Posterior cingulate gyrus (tissue), 11 donors: ENCODE measurements at regions not wholly inside any gene's neighbourhood (a gene's known extent, or its start where the extent isn't known, plus 50 kb on each side); places are given as distances from the start of the nearest gene placed in this dataset.

ENCODE experiments used
- DNase-seq, 10 donors: peaks; one replicate each; pipeline versions ENCODE4 v3.0.0 to v3.0.0-alpha.2; 2020 to 2021; ENCODE audit warnings: mixed read lengths in 3 of 10
- intact Hi-C: fragments of 100-400 bp; cut with DNase I; formaldehyde crosslinking; loops from one replicate; pipeline ENCODE4 v1.15.1; 2023

DNA sequence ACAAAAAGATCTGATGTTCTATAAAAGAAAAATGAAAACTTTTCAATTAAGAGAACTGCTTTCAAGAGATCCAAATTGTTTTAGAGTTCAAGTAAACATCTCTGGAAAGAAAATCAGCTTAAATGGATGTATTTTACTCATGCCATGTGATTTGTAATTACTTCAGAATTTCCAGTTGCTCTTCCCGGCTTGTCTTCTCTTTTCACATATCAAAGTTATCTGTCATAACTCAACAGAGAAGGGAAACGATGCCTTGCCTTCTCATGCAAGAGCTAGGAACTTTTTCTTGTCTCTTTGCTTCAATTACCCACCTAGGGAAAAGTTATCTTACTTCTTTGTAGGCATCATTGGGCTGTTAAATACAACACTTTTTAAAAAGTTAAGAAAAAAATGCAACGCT is 255.2 kb upstream of the POU2AF2 start:
- DNase-seq, result no peak
- intact Hi-C loops, result no loop called here

DNA sequence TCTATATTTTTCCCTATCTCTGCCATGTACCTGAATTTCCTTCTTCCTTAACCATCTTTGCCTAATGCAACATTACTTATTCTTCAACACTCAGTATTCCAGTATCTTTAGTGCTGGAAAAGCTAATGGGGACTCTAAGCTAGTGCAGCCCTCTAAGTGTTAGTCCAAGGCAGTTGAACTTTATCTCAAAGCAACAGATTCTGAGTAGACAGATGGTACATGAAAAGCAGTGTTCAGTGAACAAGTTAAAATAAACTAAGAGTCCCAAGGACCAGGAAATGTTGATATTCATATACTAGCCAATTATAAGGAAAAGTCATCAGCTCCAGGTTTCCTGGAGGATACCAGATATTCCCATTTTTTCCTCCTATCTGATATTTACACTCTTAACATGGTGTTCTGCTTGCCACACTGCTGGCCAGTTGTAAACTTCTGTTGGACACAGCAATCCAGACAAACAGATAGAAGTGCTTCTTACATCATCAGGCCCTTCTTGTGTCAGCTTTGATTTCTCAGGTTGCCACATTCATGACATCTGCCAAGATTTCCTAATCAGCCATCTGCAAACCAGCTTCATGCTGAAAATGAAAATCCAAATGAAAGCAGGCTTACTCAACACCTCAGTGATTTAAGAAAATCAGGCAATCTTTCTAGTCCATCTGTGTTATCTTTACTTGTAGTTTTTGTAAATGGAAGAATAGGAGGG is 255.9 kb upstream of the POU2AF2 start:
- no peak for DNase-seq

DNA sequence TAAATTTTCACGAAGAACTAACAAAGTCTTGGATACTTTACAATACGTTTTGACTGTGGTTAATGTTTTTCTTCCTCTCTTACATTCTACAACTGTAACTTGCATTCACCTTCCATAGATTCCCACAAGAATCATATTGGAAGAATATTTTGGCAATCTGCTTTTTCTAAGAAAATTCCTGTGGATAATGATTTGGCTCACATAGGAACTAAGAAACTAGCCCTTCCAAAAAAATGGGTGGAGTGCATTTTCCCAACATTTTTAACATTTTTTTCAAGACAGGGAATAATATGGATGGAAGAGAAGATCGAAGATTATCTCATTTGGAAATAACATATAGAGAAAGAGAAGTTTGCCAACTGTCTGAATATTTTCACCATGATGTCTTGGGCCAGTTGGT is 256.9 kb upstream of the POU2AF2 start:
- intact Hi-C loops, result no loop called here
- DNase-seq, result no peak

More for the DNA sequence above, 255.9 kb upstream of the POU2AF2 start:
- intact Hi-C loops, result no loop called here

DNA sequence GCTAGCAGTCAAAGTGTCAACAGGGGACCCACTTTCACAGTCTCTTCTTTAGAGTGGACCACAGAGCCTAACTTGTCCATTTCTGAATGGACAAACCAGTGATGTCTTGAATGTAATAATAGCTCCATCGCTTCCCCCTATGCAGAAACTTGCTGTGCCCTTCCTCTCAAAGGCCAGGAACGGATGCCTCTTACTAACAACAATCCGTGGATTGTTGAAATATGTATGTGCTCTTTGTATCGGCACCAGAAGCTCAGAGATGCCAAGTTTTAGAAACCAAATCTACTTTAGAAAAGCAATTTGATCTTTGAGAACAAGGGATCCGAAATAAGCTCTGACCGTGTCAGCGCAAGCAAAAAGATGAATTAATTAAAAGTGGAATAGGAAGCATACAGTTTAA is 259.5 kb upstream of the POU2AF2 start:
- intact Hi-C loops, result no loop called here
- DNase-seq, result no peak

DNA sequence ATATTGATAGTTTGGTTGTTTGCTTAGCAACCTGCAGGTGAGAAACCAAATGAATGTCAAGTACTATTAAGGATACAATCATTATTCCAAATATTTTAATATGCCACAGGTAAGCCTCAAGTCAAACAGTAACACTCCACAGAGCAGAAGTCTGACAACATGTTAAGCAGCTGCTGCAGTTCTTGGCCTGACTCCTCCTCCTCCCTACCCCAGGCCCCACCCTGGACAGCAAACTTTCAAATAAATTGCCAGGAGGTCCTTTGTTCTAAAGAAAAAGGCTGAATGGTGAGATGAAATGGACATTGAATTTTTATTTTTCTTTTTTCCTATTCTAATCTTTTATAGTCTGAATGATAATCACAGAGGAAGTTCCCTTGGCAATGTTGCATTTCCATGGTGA is 260.0 kb upstream of the POU2AF2 start:
- intact Hi-C loops, result no loop called here
- no peak for DNase-seq

DNA sequence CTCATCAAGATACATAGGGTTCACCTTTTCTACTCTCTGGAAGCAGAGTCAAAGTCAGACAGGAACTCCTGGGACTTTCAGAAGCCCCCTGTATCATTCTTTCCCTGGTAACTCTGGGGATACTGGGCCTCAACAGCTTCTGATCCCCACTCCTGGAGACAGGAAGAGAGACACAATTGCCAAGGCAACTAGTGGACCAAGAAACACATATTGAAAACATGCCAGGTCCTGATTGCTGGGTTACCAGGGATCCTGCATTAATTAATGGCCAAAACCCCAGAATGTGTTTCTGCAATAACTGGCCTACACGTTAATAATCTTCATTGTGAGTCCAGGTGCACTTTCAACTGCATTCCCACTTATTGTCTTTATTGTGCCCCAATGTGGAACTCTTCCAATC is 260.8 kb upstream of the POU2AF2 start:
- no peak for DNase-seq
- intact Hi-C loops, result no loop called here

DNA sequence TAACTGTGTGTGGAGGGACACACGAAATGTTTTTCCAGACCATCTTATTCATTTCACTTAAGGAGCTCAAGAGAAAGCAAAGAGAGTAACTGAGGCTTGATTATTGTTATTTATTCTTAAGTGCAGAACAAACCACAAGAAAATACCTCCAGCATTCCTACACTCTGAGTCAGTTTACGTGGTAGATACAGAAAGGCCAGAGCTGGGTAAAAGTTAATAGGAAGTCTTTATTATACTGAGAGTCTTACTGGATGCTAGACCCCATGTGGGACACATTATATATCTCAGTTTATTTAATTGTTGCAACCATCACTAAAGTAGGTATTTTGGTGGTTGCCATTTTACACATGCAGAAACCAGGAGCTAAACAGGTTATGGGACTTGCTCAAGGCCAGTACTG is 261.4 kb upstream of the POU2AF2 start:
- intact Hi-C loops, result no loop called here
- DNase-seq, result no peak

DNA sequence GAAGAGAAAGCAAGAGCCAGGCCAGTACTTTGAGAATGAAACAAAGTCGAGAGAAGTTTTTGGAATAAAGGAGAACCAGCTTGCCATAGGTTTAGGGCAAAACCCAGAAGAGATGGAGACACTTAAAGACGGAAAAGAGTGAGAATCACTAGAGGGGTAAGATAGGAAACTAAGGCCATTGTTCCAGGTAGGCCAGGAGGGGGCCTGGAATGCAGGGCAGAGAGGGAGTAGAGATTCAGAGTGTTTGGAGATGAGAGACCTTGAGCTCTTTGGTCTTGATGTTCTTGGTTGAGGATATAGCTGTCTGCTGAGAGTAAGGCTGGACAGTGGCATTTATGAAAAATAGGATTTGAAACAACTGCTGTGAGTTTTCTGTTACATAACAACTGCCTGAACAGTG is 263.3 kb upstream of the POU2AF2 start:
- DNase-seq, result no peak
- intact Hi-C loops, result no loop called here

DNA sequence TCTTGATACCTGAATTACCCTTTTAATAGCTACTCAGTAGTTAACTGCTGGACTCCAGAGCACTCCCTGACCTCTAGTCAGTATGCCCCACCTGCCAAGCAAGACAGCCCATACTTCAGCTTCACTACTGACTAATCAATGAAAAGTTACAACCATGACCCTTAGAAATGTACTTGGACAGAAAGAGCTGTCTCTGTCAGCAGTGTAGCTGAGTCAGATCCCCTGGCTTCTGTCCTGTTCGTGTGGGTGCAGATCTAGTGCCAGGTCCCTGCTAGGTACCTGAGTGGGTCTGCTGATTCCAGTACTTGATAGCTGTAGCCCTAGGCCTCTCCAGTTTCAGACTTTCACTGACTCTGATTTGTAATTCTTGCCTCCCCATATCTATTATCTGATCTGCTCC is 265.8 kb upstream of the POU2AF2 start:
- intact Hi-C loops, result no loop called here
- no peak for DNase-seq

DNA sequence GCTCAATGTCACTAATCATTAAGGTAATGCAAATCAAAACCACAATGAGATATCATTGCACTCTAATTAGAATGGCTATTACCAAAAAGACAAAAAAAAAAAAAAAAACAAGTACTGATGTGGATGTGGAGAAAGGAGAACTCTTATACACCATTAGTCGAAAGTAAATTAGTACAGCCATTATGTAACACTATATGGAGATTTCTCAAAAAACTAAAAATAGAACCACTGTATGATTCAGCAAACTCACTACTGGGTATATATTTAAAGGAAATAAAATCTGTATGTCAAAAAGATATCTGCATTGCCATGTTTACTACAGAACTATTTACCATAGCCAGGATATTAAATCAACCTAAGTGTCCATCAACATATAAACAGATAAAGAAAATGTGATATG is 265.4 kb upstream of the ARHGAP20 start:
- intact Hi-C loops, result no loop called here
- DNase-seq, result no peak

DNA sequence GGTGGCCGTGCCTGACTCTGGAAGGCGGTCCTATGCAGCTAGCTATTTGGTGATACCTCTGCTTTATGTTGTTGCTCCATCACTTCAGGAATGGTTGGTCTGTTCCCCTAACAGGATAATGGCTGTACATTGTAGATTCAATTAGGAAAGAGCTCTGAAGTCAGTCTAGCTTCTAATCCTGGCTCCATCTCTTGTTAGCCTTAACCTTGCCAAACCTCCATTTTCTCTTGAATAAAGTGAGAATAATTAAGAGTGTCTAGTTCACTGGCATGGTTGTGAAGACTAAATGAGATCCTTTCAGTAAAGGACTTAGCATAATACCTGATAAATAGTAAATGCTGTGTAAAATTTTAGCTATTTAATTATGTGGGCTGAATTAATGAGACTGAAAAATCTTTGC is 262.5 kb upstream of the ARHGAP20 start:
- no peak for DNase-seq
- intact Hi-C loops, result no loop called here

DNA sequence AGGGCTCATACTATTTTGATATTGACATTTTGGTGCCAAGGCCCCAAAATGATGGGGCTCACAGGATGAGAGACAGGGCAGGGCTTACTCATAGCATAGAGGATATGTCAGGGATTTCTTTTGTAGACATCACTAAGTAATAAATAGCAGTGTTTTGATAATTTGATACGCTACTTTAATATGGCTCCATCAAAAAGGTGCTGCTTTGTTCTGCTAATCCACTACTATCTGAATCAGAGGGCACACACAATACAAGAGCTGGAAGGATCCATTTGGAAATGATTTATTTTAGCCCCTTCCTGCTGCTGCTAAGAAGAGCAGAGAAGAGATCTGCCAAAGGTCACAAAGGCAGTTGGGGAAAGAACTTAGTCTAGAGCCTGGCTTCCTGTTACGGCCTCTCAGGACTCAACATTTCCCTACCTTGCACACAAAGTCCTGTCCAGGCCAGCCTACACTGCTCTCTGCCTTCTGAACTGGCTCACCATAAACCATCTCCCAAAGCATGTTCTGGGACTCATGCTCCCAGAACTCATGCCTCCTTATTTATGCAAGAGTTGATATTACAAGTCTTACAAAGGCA is 261.3 kb upstream of the ARHGAP20 start:
- DNase-seq, result no peak
- intact Hi-C loops, result no loop called here

DNA sequence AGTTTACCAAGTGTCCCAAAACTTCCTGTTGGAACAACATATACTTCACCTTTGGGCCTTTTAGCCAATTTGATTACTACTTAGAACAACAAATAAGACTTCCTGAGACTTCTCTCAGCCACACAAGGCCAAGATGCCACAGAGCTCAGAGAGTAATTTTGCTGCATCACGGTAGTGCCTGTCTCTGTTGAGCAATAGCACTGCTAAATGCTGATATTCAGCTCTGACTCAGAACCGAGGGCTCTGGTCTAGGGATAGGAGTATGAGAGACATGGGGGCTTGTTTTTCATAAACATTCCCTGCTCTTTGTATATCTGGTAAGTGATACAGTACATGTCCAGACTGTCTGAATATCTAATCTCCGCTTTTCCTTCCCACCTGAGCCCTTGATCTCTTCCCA is 260.4 kb upstream of the ARHGAP20 start:
- intact Hi-C loops, result no loop called here
- no peak for DNase-seq

DNA sequence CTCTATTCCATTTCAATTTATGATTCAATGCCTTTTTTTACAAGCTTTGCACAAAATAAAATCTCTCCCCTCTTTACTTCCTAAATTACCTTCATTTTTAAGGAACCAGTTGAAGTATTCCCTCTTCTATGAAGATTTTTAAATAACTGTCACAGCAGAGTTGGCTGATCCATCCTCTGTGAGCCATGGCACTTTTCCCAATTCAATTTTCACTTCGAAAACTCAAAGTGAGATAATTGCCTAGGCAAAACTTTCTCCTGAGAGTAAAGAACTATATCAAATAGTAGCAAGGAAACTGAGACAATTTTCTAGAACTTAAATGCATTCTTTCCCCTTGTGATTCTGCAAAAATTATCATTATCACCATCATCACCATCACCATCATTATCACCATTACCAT is 259.9 kb upstream of the ARHGAP20 start:
- no peak for DNase-seq
- intact Hi-C loops, result no loop called here

DNA sequence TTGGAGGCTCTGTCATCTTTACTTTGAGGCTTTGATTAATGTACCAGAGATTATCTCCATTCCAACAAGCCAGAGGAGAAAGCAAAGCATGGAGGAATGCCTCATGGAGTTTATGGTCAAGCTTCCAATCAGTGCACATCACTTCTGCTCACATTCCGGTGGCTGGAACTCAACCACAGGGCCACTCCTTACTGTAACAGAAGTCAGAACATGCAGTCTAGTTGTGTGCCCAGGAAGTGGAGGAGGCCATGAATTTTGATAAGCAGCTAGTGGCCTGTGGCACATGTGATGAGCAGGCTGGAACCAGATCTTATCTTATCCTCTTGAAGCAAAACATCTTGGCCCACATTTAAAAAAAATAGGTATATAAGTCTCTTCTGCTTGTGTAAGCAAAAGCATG is 258.9 kb upstream of the ARHGAP20 start:
- DNase-seq, result no peak
- intact Hi-C loops, result no loop called here

DNA sequence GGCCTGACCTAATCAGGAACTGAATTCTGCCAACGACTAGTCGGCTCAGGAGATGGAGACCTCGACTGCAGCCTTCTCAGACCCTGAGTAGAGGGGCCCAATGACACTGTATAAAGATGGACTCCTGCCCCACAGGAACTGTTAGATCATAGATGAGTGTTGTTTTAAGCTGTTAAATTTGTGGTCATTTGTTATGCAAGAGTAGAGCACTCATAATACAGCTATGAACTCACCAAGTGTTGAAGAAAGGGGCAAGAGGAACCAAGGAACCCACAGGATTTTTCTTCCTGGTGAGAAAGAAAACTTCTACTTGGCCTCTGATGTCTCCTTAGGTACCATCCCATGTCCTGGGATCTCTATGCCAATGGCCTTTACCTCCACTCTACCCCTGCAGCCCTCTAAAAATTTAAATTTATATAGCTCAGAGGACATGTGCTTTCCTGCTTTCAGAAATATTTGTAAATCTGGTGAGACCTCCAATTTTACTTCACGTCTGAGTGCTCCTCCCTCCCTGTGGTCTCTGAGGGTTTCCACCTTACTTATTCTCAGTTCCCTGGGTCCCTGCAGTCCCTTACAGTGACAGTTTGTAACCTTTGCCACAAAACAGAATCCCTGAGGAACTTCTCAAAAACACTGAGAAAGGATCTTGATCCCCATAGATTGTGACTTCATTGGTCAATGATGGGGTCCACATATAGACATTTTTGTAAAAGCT is 256.3 kb upstream of the ARHGAP20 start:
- DNase-seq, result no peak
- intact Hi-C loops, result no loop called here

DNA sequence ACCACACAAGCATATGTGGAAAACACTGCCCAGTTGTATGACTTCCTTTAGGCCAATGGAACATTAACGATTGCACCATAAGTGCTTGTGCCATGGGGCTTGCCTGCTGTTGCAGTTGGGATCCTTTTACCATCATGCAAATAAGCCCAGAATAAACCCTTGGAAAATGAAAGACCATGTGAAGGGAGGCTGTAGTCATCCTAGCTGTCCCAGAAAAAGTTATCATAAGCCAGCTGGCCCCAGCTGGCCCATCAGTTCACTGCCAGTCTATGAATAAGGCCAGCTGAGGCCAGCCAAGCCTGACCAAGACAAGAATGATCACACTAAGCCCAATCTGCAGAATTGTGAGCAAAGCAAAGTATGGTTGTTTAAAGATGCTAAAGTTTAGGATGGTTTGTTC is 253.9 kb upstream of the ARHGAP20 start:
- intact Hi-C loops, result no loop called here
- no peak for DNase-seq

DNA sequence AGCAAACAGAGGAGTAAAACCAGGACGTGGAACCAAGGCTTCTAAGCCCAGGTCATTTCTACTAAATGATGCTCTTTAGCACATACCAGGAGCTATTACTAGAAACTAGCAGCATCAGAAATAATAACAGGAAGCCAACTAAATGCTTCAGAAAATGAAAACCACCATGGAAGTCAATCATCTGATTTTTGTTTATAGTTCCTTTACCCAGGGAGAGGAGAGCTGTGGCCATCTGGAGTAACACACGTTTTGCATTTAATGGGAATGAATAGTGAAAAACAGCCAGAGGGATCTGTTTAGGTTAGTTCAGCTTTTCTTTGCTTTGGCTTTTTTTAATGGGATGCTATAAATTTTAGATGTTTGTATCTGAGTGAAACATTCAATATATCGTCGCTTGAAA is 250.7 kb upstream of the ARHGAP20 start:
- no peak for DNase-seq
- intact Hi-C loops, result no loop called here

DNA sequence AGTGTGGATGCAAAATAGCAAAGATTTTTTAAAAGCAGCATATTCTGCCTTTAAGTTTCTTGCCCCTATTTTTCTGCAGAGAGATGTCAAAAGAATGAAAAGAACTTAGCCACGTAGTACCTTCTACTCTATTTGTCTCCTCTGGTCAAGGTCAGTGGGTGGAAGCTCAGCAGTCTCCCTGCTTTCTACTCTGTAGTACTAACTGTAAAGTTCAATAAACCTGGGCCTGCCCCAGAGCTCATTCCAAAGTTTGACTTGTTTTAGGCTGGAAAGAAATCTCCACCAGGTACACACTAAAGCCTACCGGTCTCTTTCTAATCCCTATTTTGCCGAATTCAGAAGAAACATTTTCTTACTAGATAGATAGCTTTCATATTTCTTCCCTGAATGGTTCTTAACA is 247.9 kb upstream of the ARHGAP20 start:
- DNase-seq, result no peak
- intact Hi-C loops, result no loop called here

DNA sequence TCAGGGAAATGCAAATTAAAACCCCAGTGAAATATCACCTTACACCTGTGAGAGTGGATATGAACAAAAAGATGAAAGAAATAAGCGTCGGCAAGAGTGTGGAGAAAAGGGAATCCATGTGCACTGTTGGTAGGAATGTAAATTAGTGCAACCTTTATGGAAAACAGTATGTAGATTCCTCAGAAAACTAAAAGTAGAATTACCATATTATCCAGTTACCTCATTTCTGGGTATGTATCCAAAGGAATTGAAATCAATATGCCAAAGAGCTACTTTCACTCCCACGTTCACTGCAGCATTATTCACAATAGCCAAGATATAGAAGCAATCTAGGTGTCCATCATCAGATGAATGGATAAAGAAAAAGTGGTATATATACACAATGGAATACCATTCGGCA is 246.0 kb upstream of the ARHGAP20 start:
- no peak for DNase-seq
- intact Hi-C loops, result no loop called here

DNA sequence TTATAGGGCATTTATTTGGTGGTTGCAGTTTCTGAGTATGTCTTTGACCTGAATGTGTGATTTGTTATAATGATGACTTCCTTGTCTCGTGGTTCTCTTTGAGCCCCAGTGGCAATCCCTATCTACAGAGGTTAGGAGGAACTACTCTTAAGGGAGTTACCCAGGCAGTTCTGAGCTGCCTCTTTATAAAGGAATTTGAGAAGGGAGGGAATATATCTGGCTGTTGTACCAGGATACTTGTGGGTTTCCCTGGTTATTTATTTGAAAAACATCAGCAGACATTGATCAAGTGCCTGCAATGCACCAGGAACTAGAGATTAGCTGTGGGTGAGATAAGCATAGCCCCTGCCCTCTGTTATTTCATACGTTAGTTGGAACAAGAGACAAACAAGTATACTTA is 243.5 kb upstream of the ARHGAP20 start:
- intact Hi-C loops, result no loop called here
- no peak for DNase-seq

DNA sequence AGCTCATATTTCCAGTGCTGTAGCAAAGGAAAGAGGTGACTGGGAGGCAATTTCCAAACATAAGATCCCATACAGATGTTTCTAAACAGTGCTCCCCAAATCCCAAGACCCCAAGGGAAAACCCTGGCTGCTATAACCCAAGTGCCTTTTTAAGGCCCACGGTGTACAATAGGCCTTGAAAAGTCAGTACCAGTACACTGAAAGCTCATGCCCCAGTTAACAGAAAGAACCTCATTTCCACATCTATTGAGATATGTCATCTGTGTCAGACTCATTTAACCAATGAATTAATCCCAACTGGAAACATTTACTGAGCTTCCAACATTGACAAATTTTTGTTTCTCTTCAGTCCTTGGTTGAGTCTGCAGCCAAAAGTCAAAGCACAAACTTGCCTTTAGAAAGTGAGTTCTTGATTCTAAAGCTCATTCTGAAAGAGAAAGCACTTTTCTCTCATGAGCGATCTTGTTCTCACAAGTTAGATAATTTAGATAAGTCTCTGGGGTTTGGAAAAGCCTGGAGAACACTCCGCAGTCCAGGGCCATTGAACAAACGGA is 239.8 kb upstream of the ARHGAP20 start:
- no peak for DNase-seq
- intact Hi-C loops, result no loop called here
